Calu3 (cell line): ENCODE measurements at regions not wholly inside any gene's neighbourhood (a gene's known extent, or its start where the extent isn't known, plus 50 kb on each side); places are given as distances from the start of the nearest gene placed in this dataset.

Experiments
- BruUV-seq: library from RNA; stranded (reverse); fragments of 400-500 nt; replicated peaks from 2 replicates; lab custom pipeline; 2021; lab: Mats Ljungman, UMichigan
- CTCF ChIA-PET: fragments of 300-600 bp; sonication (Branson Sonifier 250); formaldehyde crosslinking; loops from one replicate; lab custom pipeline; 2022; ENCODE audit warnings: antibody characterized with exemption; lab: Charles Lee
- DNase-seq: peaks from one replicate; pipeline ENCODE4 v3.0.0; 2022
- H3K27ac Mint-ChIP-seq: one replicate; pipeline ENCODE4 v1.8.0; 2022; ENCODE audit warnings: mixed read lengths; ENCODE audit not compliant: unreplicated experiment
- H3K27me3 Mint-ChIP-seq: one replicate; pipeline ENCODE4 v1.8.0; 2022; ENCODE audit warnings: mixed read lengths; ENCODE audit not compliant: unreplicated experiment
- H3K36me3 Mint-ChIP-seq: one replicate; pipeline ENCODE4 v1.8.0; 2022; ENCODE audit warnings: mild to moderate bottlenecking, moderate library complexity, mixed read lengths; ENCODE audit not compliant: insufficient read depth, unreplicated experiment
- H3K4me1 Mint-ChIP-seq: one replicate; pipeline ENCODE4 v1.8.0; 2022; ENCODE audit warnings: mild to moderate bottlenecking, low read depth, mixed read lengths; ENCODE audit not compliant: unreplicated experiment
- H3K4me3 Mint-ChIP-seq: one replicate; pipeline ENCODE4 v1.8.0; 2022; ENCODE audit warnings: mild to moderate bottlenecking, low read depth, moderate library complexity, mixed read lengths; ENCODE audit not compliant: unreplicated experiment
- H3K9me3 Mint-ChIP-seq: one replicate; pipeline ENCODE4 v1.8.0; 2022; ENCODE audit warnings: low read depth, mixed read lengths; ENCODE audit not compliant: unreplicated experiment
- CTCF ChIP-seq: fragments of 200-600 bp; IDR thresholded peaks from one replicate; pipeline ENCODE4 v1.8.0; 2022; ENCODE audit warnings: antibody characterized with exemption; ENCODE audit not compliant: unreplicated experiment
- intact Hi-C: fragments of 100-400 bp; cut with micrococcal nuclease; formaldehyde crosslinking; loops from one replicate; pipeline ENCODE4 v1.10.0; 2022; ENCODE audit not compliant: unreplicated experiment

- Mint-ChIP-seq H3K36me3 (no peaks in the 10 kb centered on the region), H3K27me3 (no peaks in the 10 kb centered on the region), H3K27ac (no peak overlapping the region), H3K9me3 (peaks cover 8% of the 10 kb centered on the region), H3K4me3 (no peak overlapping the region), H3K4me1 (no peaks in the 10 kb centered on the region)
- DNase-seq = no peak
- TF ChIP-seq CTCF = no peak
- CTCF ChIA-PET = no interaction called here
- BruUV-seq = no TSS peak
- intact Hi-C loops = no loop called here
Observed at GRCh38 chr20:56181583-56181982, 66.9 kb upstream of the MC3R start.

GRCh38 chr20:56187534-56188165 lies 60.9 kb upstream of the MC3R start:
- no peaks in the 10 kb centered on the region for H3K36me3 Mint-ChIP-seq
- intact Hi-C loops = no loop called here
- CTCF ChIA-PET = interaction anchor here (0.8 to 1.0 kb wide), 2 partner anchors 156 to 161 kb away, joined by 3 read pairs; no protein-coding TSS in a partner anchor

GRCh38 chr20:56194042-56194441 lies 54.5 kb upstream of the MC3R start:
- H3K9me3 Mint-ChIP-seq = peaks cover 14% of the 10 kb centered on the region
- BruUV-seq = no TSS peak
- TF ChIP-seq CTCF = no peak
- no peaks in the 10 kb centered on the region for H3K27me3 Mint-ChIP-seq
- H3K4me1 Mint-ChIP-seq = no peaks in the 10 kb centered on the region
- H3K27ac Mint-ChIP-seq = no peak overlapping the region
- intact Hi-C loops = no loop called here
- CTCF ChIA-PET = no interaction called here
- no peak overlapping the region for H3K4me3 Mint-ChIP-seq
- no peak for DNase-seq
- H3K36me3 Mint-ChIP-seq = no peaks in the 10 kb centered on the region

More at GRCh38 chr20:56187534-56188165, 60.9 kb upstream of the MC3R start:
- H3K27ac Mint-ChIP-seq = no peak overlapping the region
- DNase-seq = no peak
- H3K27me3 Mint-ChIP-seq = no peaks in the 10 kb centered on the region
- no TSS peak for BruUV-seq
- H3K4me1 Mint-ChIP-seq = no peaks in the 10 kb centered on the region
- TF ChIP-seq CTCF = no peak
- H3K4me3 Mint-ChIP-seq = no peak overlapping the region
- peaks cover 9% of the 10 kb centered on the region for H3K9me3 Mint-ChIP-seq

- intact Hi-C loops = no loop called here
- no peaks in the 10 kb centered on the region for H3K36me3 Mint-ChIP-seq
- no peak for TF ChIP-seq CTCF
- no peak overlapping the region for H3K4me3 Mint-ChIP-seq
- CTCF ChIA-PET = no interaction called here
- BruUV-seq = no TSS peak
- no peaks in the 10 kb centered on the region for H3K4me1 Mint-ChIP-seq
- peaks cover 25% of the 10 kb centered on the region for H3K9me3 Mint-ChIP-seq
- H3K27me3 Mint-ChIP-seq = no peaks in the 10 kb centered on the region
- DNase-seq = no peak
- no peak overlapping the region for H3K27ac Mint-ChIP-seq
Observed at GRCh38 chr20:56195946-56196345, 52.6 kb upstream of the MC3R start.
